NK-92 treated with Interleukin-12 subunit alpha and Interleukin-12 subunit beta, amount 100 ng/mL, for 24 hours (cell line): ENCODE measurements at regions not wholly inside any gene's neighbourhood (a gene's known extent, or its start where the extent isn't known, plus 50 kb on each side); places are given as distances from the start of the nearest gene placed in this dataset.
"Not testable (repeated sequence)": the region's sequence is repeated elsewhere in the genome, so short reads cannot be mapped to it uniquely, and the experiment has no call there.

Experiments
- DNase-seq: peaks from one replicate; lab custom pipeline; 2025; lab: John Stamatoyannopoulos, UW

DNA sequence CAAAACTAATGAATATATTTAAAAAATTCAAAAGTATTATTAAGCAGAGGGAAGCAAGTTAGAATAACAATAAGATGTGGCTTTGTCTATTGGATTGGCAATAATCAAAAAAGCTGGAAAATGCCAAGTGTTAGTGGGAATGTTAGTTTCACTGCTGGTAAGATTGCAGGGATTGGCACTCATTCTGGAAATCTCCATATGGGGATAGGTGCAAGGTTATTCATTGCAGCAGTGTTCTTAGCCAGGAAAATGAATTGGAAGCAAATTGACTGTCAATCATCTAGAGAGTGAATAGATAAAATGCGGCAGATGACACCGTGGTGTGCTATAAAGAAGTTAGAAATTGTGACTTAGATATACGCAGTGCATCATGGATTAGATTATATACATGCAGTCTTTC is 1615.5 kb upstream of the PCDH7 start:
- no peak for DNase-seq

DNA sequence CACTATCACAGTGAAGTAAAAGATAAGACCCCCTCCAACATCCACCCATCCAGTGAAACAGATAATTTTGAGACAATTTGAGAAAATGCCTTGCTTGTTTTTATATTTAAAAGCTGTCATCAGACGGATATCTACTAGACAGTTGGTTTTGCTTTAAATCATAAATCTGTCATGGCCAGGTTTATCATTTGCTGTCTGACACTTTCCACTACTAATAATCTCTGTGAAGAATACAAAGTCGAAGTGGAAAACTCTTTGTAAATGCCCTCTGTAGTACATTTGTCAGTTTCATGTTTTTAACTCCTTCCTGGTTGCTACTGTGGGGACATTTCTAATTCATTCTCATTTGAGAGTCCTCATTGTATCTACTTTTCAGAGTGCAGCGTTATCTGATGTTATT is 1606.2 kb upstream of the PCDH7 start:
- no peak for DNase-seq

DNA sequence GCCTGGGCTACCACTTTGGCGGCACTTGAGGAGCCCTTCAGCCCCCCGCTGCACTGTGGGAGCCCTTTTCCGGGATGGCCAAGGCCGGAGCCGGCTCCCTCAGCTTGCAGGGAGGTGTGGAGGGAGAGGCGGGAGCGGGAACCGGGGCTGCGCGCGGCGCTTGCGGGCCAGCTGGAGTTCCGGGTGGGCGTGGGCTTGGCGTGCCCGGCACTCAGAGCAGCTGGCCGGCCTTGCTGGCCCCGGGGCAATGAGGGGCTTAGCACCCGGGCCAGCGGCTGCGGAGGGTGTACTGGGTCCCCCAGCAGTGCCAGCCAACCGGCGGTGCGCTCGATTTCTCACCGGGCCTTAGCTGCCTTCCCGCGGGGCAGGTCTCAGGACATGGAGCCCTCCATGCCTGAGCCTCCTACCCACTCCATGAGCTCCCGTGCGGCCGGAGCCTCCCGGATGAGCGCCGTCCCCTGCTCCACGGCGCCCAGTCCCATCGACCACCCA is 1602.9 kb upstream of the PCDH7 start:
- not testable (repeated sequence) for DNase-seq

- DNase-seq = no peak
Measured at GRCh38 chr4:29121586-29121985, 1598.6 kb upstream of the PCDH7 start.

DNA sequence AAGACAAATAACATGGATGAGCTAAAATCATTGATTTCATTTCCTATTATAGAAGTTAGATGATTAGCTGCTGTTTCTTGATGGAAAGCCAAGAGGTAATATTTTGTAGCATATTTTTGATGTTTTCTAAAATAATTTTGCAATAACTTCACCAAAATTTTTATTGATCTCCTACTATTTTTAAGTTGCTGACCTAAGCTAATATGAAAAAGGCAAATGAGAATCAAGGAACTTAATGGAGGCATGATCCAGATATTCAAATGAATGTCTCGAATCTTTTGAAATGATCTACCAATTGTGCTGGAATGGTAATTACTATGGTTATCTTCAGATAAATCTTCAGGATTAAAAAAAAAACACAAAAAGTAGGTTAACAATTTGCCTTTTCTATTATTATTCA is 1591.4 kb upstream of the PCDH7 start:
- DNase-seq = no peak

DNA sequence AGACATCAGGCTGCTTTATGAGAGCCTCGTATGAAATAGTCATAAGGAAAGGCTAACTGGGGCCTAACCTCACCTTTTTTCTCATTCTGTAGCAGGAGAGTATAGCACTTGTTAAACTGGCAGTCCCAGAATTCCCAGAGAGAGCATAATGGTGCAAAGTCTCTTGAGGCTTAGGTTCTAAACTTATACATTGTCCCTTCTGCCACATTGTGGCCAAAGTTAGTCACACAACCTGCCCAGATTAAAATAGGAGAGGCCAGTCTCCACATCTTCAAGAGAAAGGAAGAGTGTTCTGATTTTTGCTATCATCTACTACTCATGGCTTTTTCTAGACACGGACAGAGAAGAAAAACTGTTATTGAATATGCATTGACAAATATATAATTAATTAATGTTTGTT is 1588.9 kb upstream of the PCDH7 start:
- DNase-seq = no peak

DNA sequence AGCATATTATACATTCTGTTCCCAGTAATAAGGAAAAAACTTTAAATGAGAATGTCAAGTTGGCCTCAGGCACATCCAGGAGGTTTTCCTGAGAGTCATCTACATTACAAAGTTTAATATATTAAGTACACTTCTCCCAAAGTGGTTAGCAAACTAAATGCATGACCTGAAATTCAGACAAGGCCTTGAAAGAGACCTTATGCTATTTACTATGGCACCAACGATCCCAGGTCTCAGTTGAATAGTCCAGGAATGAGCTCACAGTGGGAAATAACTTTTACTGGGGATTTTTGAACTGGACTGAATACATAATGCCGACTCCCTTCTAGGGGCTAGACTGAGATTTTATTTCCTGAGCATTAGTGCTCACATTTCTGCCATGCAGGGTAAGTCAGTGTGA is 1577.5 kb upstream of the PCDH7 start:
- DNase-seq = no peak

- DNase-seq = no peak
Measured at GRCh38 chr4:29151584-29151983, 1568.6 kb upstream of the PCDH7 start.

DNA sequence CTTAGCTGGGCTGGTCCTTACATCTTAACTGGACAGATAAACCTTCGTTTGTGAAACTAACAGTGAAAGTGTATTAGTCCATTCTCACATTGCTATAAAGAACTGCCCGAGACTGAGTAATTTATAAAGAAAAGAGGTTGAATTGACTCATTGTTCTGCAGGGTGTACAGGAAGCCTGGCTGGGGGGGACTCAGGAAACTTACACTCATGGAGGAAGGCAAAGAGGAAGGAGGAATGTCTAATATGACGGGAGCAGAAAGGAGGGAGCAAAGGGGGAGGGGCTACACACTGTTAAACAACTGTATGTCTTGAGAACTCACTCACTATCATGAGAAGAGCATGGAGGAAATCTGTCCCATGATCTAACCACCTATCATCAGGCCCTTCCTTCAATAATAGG is 1566.5 kb upstream of the PCDH7 start:
- DNase-seq = no peak

DNA sequence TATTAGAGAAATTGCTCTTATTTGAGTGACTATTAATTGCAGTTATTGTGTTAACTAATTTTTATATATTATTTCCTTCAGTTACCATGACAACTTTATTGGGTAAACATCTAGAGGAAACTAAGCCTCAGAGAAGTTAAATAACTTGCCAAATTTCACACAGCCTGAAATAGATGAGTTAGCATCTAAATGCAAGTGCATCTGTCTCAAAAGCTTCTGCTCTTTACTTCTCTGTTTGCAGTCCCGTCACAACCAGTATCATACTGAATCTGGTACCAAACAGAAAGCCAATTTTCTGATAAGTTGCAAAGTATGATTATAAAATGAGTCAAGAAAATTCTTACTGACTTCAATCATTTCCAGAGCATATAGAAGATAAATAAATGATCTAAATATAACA is 1544.9 kb upstream of the PCDH7 start:
- DNase-seq = no peak

- DNase-seq = no peak
Measured at GRCh38 chr4:29199025-29199424, 1521.1 kb upstream of the PCDH7 start.

DNA sequence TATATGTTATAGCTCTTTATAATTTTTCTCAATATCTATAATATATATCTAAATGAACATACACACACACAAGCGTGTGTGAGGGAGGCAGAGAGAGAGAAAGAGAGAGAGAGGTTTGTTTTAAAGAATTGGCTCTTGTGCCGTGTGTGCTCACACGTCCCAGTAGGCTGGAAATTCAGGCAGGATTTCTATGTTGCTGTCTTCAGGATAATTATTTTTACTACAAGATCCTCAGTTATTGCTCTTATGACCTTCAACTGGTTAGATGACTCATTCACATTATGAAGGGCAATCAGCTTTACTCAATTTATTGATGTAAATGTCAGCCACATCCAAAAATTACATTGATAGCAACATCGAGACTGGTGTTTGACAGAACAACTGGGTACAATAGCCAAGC is 1520.7 kb upstream of the PCDH7 start:
- DNase-seq = no peak

- no peak for DNase-seq
Measured at GRCh38 chr4:29213020-29213419, 1507.1 kb upstream of the PCDH7 start.

DNA sequence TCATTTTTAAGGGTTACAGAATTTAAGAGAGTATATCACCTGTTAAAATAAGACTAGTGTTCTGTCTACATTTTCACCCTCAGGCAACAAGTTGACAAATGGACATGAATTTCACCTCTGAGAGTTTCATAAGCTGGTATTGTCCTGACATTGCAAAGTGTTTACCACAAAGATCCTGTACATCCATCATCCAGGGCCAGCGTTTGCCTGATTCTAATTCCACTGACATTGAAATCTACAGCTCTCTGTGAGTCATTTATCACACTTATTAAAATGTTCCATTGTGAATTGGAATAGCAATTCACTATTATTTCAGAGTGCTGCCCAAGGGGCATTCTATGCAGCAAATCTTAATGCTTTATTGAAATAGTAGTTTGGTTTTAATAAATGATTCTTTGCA is 1499.4 kb upstream of the PCDH7 start:
- no peak for DNase-seq

- DNase-seq = no peak
Measured at GRCh38 chr4:29224911-29225310, 1495.3 kb upstream of the PCDH7 start.

DNA sequence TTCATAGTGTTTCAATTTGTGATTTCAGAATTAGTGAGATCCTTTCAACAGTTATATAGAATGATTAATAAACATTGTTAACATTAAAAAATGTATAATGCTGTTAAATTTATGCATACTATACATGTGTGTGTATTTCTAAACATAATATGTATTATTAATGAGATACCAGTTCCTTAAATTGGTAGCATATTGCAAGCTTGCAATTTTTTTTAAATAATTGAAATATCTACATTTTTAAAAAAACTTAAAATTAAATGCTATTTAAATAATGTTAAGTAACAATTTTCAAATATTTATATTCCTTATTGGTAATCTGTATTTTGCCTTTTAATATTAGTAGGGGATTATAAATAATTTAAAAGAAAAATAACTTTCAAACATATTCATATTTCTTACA is 1479.5 kb upstream of the PCDH7 start:
- no peak for DNase-seq

- no peak for DNase-seq
Measured at GRCh38 chr4:29243054-29243453, 1477.1 kb upstream of the PCDH7 start.

GRCh38 chr4:29243851-29244250 is 1476.3 kb upstream of the PCDH7 start:
- DNase-seq = no peak

GRCh38 chr4:29259556-29259955 is 1460.6 kb upstream of the PCDH7 start:
- no peak for DNase-seq

GRCh38 chr4:29262986-29263385 is 1457.2 kb upstream of the PCDH7 start:
- no peak for DNase-seq

- no peak for DNase-seq
Measured at GRCh38 chr4:29276150-29276549, 1444.0 kb upstream of the PCDH7 start.

GRCh38 chr4:29277381-29277780 is 1442.8 kb upstream of the PCDH7 start:
- DNase-seq = no peak

DNA sequence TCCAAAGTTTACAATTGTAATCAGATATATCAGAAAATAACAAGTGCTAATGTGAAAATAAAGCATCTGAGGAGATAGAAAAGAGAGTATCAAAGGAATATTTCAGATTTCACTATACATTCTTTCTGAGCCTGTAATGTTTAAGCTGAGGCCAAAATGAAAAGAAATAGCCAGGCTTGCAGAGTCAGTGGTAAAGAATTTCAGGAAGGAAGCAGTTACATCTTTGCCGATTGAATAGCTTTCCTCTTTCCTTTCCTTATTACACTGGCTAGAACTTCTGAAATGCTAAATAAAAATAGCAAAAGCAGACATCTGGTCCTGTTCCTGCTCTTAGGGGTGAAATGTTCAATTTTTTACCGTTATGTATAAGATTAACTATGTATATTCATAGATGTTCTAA is 1441.6 kb upstream of the PCDH7 start:
- DNase-seq = no peak

DNA sequence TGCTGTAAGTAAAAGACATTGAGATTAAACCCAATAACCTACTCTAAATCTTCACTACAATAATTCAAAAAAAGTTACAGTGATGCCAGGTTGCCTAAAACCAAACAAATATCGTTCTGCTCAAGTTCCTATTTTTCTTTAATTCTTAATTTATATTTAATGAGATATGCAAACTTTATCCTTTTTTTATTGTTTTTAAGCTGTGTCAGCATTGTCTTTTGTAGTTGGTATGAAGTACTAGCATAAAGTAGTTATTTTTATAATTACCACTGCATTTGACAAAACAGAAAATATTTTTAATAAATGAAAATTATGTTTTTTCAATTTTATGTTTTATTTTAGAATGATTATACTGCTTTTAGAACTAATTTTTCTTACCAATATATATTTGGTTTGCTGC is 1431.1 kb upstream of the PCDH7 start:
- DNase-seq = no peak

DNA sequence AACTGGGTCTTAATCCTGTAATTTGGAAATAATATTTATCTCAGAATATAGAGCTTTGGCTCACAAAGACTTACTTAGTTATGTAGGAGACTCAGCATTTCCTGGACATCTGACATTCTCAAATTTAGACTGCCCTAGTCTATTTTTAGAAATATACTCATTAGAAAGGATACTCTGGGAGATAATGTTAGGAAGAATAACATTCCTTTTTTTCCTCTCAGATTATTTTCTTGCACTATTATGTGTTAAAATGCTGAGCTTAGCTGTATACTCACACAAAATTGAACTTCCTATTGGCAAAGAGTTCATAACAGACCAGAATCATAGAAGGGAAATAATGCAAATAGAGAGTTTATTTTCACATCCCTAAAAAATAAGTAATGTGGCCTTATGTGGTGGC is 1424.9 kb upstream of the PCDH7 start:
- DNase-seq = no peak
